Parathyroid adenoma (tissue), 2 donors: ENCODE measurements at regions not wholly inside any gene's neighbourhood (a gene's known extent, or its start where the extent isn't known, plus 50 kb on each side); places are given as distances from the start of the nearest gene placed in this dataset.

ENCODE experiments used
- H2AFZ ChIP-seq: fragments of 300-600 bp; sonication (generic); one replicate; pipeline ENCODE4 v1.7.0; 2017; ENCODE audit warnings: antibody characterized with exemption, mild to moderate bottlenecking
- H3K27ac ChIP-seq: fragments of 300-600 bp; sonication (generic); one replicate; pipeline ENCODE4 v1.7.0; 2017
- H3K27me3 ChIP-seq: fragments of 300-600 bp; sonication (generic); one replicate; pipeline ENCODE4 v1.7.0; 2017; ENCODE audit warnings: low read length; ENCODE audit not compliant: control insufficient read depth, insufficient read depth
- H3K36me3 ChIP-seq: fragments of 300-600 bp; sonication (generic); one replicate; pipeline ENCODE4 v1.7.0; 2017; ENCODE audit warnings: low read length; ENCODE audit not compliant: control insufficient read depth, insufficient read depth
- H3K4me1 ChIP-seq: fragments of 300-600 bp; sonication (generic); one replicate; pipeline ENCODE4 v1.7.0; 2017; ENCODE audit warnings: control low read depth
- H3K4me2 ChIP-seq: fragments of 300-600 bp; sonication (generic); one replicate; pipeline ENCODE4 v1.7.0; 2017; ENCODE audit warnings: low read length
- H3K4me3 ChIP-seq: fragments of 300-600 bp; sonication (generic); one replicate; pipeline ENCODE4 v1.7.0; 2017; ENCODE audit warnings: low read depth, low read length
- H3K79me2 ChIP-seq: fragments of 300-600 bp; sonication (generic); one replicate; pipeline ENCODE4 v1.7.0; 2017; ENCODE audit warnings: control low read depth
- H3K9ac ChIP-seq: fragments of 300-600 bp; sonication (generic); one replicate; pipeline ENCODE4 v1.7.0; 2017; ENCODE audit warnings: mild to moderate bottlenecking
- H3K9me3 ChIP-seq: fragments of 300-600 bp; sonication (generic); one replicate; pipeline ENCODE4 v1.7.0; 2017; ENCODE audit warnings: low read length; ENCODE audit not compliant: control insufficient read depth
- TF ChIP-seq, protein P1 (sequence below): fragments of 300-600 bp; sonication (generic); IDR thresholded peaks from one replicate; pipeline ENCODE4 v1.7.0; 2017; ENCODE audit warnings: antibody characterized with exemption, mild to moderate bottlenecking
- donor health status: primary hyperparathyroidism.

DNA sequence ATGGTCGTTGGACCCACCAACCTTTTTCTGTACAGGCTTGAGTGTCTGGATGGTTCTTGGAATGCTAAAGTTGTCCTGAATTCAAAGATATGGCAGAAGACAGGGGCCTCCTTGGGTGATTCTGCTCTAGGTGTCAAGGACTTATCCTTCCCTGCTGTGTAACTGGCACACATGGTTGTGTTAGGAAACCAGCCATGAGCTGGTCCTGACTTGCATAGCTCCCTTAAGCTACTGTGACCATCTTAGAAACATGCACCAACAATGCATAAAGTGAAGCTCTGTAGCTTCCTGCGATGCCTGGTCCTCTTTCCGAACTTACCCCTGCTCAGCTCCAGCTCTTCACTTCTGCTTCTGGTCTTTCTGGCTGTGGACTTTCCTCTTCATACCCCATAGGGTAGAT lies 224.6 kb downstream of the TLE4 start:
- no peak overlapping the region for H3K9ac ChIP-seq
- no peaks in the 10 kb centered on the region for H3K9me3 ChIP-seq
- H3K4me1 ChIP-seq: no peaks in the 10 kb centered on the region
- no peaks in the 10 kb centered on the region for H3K79me2 ChIP-seq
- H3K4me2 ChIP-seq: no peak overlapping the region
- H3K27ac ChIP-seq: no peak overlapping the region
- H3K27me3 ChIP-seq: no peaks in the 10 kb centered on the region
- TF ChIP-seq, protein P1, sequence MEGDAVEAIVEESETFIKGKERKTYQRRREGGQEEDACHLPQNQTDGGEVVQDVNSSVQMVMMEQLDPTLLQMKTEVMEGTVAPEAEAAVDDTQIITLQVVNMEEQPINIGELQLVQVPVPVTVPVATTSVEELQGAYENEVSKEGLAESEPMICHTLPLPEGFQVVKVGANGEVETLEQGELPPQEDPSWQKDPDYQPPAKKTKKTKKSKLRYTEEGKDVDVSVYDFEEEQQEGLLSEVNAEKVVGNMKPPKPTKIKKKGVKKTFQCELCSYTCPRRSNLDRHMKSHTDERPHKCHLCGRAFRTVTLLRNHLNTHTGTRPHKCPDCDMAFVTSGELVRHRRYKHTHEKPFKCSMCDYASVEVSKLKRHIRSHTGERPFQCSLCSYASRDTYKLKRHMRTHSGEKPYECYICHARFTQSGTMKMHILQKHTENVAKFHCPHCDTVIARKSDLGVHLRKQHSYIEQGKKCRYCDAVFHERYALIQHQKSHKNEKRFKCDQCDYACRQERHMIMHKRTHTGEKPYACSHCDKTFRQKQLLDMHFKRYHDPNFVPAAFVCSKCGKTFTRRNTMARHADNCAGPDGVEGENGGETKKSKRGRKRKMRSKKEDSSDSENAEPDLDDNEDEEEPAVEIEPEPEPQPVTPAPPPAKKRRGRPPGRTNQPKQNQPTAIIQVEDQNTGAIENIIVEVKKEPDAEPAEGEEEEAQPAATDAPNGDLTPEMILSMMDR: no peak
- no peak overlapping the region for H3K4me3 ChIP-seq
- H3K36me3 ChIP-seq: no peaks in the 10 kb centered on the region
- H2AFZ ChIP-seq: no peak overlapping the region

- TF ChIP-seq, protein P1: no peak
- Histone ChIP-seq H3K79me2 (no peaks in the 10 kb centered on the region), H3K27ac (no peak overlapping the region), H2AFZ (no peak overlapping the region), H3K4me3 (no peak overlapping the region), H3K36me3 (no peaks in the 10 kb centered on the region), H3K9ac (no peak overlapping the region), H3K27me3 (no peaks in the 10 kb centered on the region), H3K9me3 (no peaks in the 10 kb centered on the region), H3K4me2 (no peak overlapping the region), H3K4me1 (no peaks in the 10 kb centered on the region)
Measured at GRCh38 chr9:79788662-79789061, 216.9 kb downstream of the TLE4 start.

- Histone ChIP-seq H3K27me3 (no peaks in the 10 kb centered on the region), H3K36me3 (no peaks in the 10 kb centered on the region), H3K9ac (no peak overlapping the region), H3K79me2 (no peaks in the 10 kb centered on the region), H3K9me3 (no peaks in the 10 kb centered on the region), H3K4me3 (no peak overlapping the region), H3K27ac (no peak overlapping the region), H2AFZ (no peak overlapping the region), H3K4me1 (no peaks in the 10 kb centered on the region), H3K4me2 (no peak overlapping the region)
- TF ChIP-seq, protein P1: no peak
Measured at GRCh38 chr9:79781263-79781662, 209.5 kb downstream of the TLE4 start.

- TF ChIP-seq, protein P1: no peak
- Histone ChIP-seq H3K4me2 (no peak overlapping the region), H3K4me3 (no peak overlapping the region), H2AFZ (no peak overlapping the region), H3K9me3 (no peaks in the 10 kb centered on the region), H3K27ac (no peak overlapping the region), H3K27me3 (no peaks in the 10 kb centered on the region), H3K4me1 (no peaks in the 10 kb centered on the region), H3K9ac (no peak overlapping the region), H3K79me2 (no peaks in the 10 kb centered on the region), H3K36me3 (no peaks in the 10 kb centered on the region)
Measured at GRCh38 chr9:79780559-79780958, 208.8 kb downstream of the TLE4 start.

- H3K4me3 ChIP-seq: no peak overlapping the region
- no peaks in the 10 kb centered on the region for H3K27me3 ChIP-seq
- TF ChIP-seq, protein P1: no peak
- no peaks in the 10 kb centered on the region for H3K79me2 ChIP-seq
- H2AFZ ChIP-seq: no peak overlapping the region
- no peaks in the 10 kb centered on the region for H3K36me3 ChIP-seq
- no peaks in the 10 kb centered on the region for H3K9me3 ChIP-seq
- H3K4me1 ChIP-seq: no peaks in the 10 kb centered on the region
- no peak overlapping the region for H3K4me2 ChIP-seq
- no peak overlapping the region for H3K9ac ChIP-seq
- no peak overlapping the region for H3K27ac ChIP-seq
Measured at GRCh38 chr9:79779901-79780300, 208.1 kb downstream of the TLE4 start.
